ENCODE measurements at regions not wholly inside any gene's neighbourhood (a gene's known extent, or its start where the extent isn't known, plus 50 kb on each side); places are given as distances from the start of the nearest gene placed in this dataset.

DNA sequence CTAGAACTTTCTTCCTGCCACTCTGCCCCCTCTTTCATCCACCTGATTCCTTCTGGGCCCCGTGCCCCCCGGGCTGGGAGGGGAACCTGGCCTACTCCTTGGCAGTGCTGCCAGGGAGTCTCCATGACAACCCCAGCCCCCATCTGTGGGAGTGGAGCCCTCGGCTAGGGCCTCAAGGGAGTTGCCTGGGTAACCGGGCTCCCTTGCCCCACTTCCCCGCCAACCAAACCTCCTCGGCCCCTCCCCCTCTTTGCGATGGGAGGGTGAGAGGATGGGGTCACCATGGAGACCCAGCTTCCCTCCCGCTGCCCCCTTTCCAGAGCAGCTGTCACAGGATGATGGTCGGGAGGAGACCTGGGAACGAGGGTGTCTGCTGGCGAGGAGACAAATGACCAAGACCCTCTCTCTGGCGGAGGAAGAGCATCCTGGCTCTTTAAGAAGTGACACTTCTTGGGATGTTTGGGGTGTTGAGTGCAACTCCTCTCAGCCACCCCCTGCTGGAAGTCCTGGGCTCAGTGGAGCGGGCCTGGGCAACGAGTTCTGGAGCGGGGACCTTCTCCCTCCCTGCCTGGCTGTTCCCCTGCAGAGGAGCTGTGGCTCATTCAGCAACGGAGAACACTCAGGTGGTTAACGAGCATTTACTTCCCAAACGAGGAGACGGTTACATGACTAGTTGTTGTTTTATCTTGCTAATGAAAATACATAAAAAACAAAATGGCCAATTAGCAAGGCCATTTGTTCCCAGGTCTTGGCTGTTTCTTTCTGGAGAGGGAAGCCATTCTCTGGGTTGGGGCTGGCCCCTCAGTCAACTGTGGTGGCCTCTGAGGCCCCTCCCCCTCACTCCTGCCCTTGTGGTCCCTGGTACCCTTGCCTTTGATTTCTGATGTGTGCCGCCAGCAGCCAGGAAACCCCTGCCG, 82.8 kb downstream of the UBIAD1 start:
- no peak overlapping the region for H3K4me2 ChIP-seq (ENCODE audit: low read length)
- no TSS peak for BruUV-seq (replicated peaks)
- H3K9me2 ChIP-seq (ENCODE audit: insufficient read depth, low read length) = no peaks in the 10 kb centered on the region
- H3K27ac ChIP-seq (ENCODE audit: low read depth, low read length, poor library complexity, severe bottlenecking) = no peak overlapping the region
- no peak for DNase-seq (ENCODE audit: low spot score)
- CTCF ChIA-PET (ENCODE audit: unreplicated experiment) = no interaction called here
- no peak overlapping the region for H2AFZ ChIP-seq (ENCODE audit: low read length)
- H3K4me1 ChIP-seq (ENCODE audit: insufficient read depth, low read length, poor library complexity, severe bottlenecking) = no peaks in the 10 kb centered on the region
- no peaks in the 10 kb centered on the region for H3K36me3 ChIP-seq (ENCODE audit: insufficient read depth, low read length)
- no peaks in the 10 kb centered on the region for H3K79me2 ChIP-seq (ENCODE audit: insufficient read depth, low read depth, low read length)
- no peaks in the 10 kb centered on the region for H3K9me3 ChIP-seq (ENCODE audit: low read length)
- TF ChIP-seq EZH2phosphoT487 (IDR thresholded peaks at IDR 0.05; ENCODE audit: borderline replicate concordance, low read depth, low read length) (no peak), CTCF (conservative IDR thresholded peaks at IDR 0.05; ENCODE audit: low read length) (no peak)
- H3K4me3 ChIP-seq (ENCODE audit: low read depth, low read length, poor library complexity, severe bottlenecking) = no peak overlapping the region
- intact Hi-C loops (cut with micrococcal nuclease; ENCODE audit: unreplicated experiment) = no loop called here
- H4K20me1 ChIP-seq (ENCODE audit: insufficient read depth, low read length) = no peaks in the 10 kb centered on the region
- POLR2A ChIA-PET = no interaction called here

DNA sequence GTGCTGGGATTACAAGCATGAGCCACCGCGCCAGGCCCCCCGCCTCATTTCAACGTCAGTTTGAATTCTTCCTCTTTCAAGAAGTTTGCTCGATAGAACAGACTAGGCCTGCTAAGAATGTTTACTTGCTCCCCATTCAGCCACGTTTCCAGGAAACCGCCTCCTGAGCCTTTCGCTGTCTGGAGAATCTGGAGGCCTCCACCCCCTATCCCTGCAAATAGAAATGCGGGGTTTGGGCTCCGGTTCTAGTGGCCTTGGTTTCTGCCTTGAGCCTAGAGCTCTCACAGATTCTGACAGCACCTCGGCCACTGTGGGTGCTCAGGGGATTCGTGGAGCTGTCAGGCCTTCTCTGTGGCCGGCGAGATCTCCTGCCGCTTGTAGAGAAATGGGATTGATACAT, 84.3 kb downstream of the UBIAD1 start:
- ChIA-PET POLR2A (no interaction called here), CTCF (ENCODE audit: unreplicated experiment) (interaction anchor here (0.5 kb wide), 1 partner anchor 115 kb away, joined by 3 read pairs; no protein-coding TSS in a partner anchor)
- H3K36me3 ChIP-seq (ENCODE audit: insufficient read depth, low read length) = no peaks in the 10 kb centered on the region
- TF ChIP-seq EZH2phosphoT487 (IDR thresholded peaks at IDR 0.05; ENCODE audit: borderline replicate concordance, low read depth, low read length) = no peak
- no peak for TF ChIP-seq CTCF (conservative IDR thresholded peaks at IDR 0.05; ENCODE audit: low read length)
- H3K9me2 ChIP-seq (ENCODE audit: insufficient read depth, low read length) = no peaks in the 10 kb centered on the region
- H3K79me2 ChIP-seq (ENCODE audit: insufficient read depth, low read depth, low read length) = no peaks in the 10 kb centered on the region
- H3K4me2 ChIP-seq (ENCODE audit: low read length) = no peak overlapping the region
- no peak overlapping the region for H3K27ac ChIP-seq (ENCODE audit: low read depth, low read length, poor library complexity, severe bottlenecking)
- no peaks in the 10 kb centered on the region for H3K4me1 ChIP-seq (ENCODE audit: insufficient read depth, low read length, poor library complexity, severe bottlenecking)
- H3K9me3 ChIP-seq (ENCODE audit: low read length) = no peaks in the 10 kb centered on the region
- H3K4me3 ChIP-seq (ENCODE audit: low read depth, low read length, poor library complexity, severe bottlenecking) = no peak overlapping the region
- H2AFZ ChIP-seq (ENCODE audit: low read length) = no peak overlapping the region
- no peaks in the 10 kb centered on the region for H4K20me1 ChIP-seq (ENCODE audit: insufficient read depth, low read length)
- intact Hi-C loops (cut with micrococcal nuclease; ENCODE audit: unreplicated experiment) = no loop called here
- DNase-seq (ENCODE audit: low spot score) = no peak
- no TSS peak for BruUV-seq (replicated peaks)

DNA sequence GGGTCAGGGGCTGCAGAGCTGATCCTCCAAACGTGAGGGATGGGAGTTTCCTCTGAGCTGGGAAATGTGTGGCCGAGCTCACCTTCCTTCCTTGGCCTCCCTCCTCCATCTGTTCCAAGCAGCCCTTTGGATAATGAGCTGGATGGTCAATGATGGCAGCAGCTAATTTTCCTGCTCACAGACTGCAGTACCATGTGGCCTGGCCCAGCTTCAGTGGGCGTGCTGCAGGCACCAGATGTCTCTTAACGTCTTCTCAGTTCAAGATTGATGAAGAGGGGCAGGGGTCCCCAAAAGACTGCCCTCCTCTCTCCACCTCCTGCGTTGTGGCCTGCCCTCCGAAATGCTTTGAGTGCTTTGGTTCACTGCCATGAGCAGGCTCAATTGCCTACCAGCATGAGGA, 86.0 kb downstream of the UBIAD1 start:
- TF ChIP-seq CTCF (conservative IDR thresholded peaks at IDR 0.05; ENCODE audit: low read length) (no peak), EZH2phosphoT487 (IDR thresholded peaks at IDR 0.05; ENCODE audit: borderline replicate concordance, low read depth, low read length) (no peak)
- Histone ChIP-seq H3K4me3 (ENCODE audit: low read depth, low read length, poor library complexity, severe bottlenecking) (no peak overlapping the region), H3K4me2 (ENCODE audit: low read length) (no peak overlapping the region), H4K20me1 (ENCODE audit: insufficient read depth, low read length) (no peaks in the 10 kb centered on the region), H3K27ac (ENCODE audit: low read depth, low read length, poor library complexity, severe bottlenecking) (no peak overlapping the region), H3K79me2 (ENCODE audit: insufficient read depth, low read depth, low read length) (no peaks in the 10 kb centered on the region), H3K9me3 (ENCODE audit: low read length) (no peaks in the 10 kb centered on the region), H2AFZ (ENCODE audit: low read length) (no peak overlapping the region), H3K9me2 (ENCODE audit: insufficient read depth, low read length) (no peaks in the 10 kb centered on the region), H3K36me3 (ENCODE audit: insufficient read depth, low read length) (no peaks in the 10 kb centered on the region), H3K4me1 (ENCODE audit: insufficient read depth, low read length, poor library complexity, severe bottlenecking) (no peaks in the 10 kb centered on the region)
- intact Hi-C loops (cut with micrococcal nuclease; ENCODE audit: unreplicated experiment) = no loop called here
- no peak for DNase-seq (ENCODE audit: low spot score)
- ChIA-PET POLR2A (no interaction called here), CTCF (ENCODE audit: unreplicated experiment) (interaction anchor here (0.5 kb wide), 1 partner anchor 444 kb away, joined by 10 read pairs; no protein-coding TSS in a partner anchor)
- no TSS peak for BruUV-seq (replicated peaks)

Measured in OCI-LY7 (cell line).